HS-5 (cell line): ENCODE measurements at regions not wholly inside any gene's neighbourhood (a gene's known extent, or its start where the extent isn't known, plus 50 kb on each side); places are given as distances from the start of the nearest gene placed in this dataset.
"Not testable (repeated sequence)": the region's sequence is repeated elsewhere in the genome, so short reads cannot be mapped to it uniquely, and the experiment has no call there.

ENCODE experiments used
- DNase-seq: peaks from one replicate; pipeline ENCODE4 v3.0.0-alpha.2; 2012; ENCODE audit warnings: low read depth

DNA sequence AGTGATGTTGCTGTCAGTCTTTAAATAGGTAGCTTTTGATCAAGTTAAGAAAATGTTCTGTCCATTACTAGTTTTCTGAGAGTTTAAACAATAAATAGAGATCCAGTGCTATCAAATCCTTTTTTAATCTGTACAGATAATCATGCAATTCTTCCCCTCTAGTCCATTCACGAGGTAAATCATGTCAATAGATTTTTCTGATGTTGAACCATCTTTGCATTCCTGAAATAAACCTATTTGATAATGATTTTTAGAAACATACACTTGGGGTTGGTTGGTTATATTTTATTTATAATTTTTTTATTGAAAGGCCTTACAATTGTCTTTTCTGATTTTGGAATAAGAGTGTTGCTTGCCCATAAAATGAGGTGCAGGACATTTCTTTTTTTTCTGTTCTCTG lies 95.0 kb downstream of the FAM53A start:
- DNase-seq: no peak

GRCh38 chr4:1588306-1588705 lies 95.8 kb downstream of the FAM53A start:
- DNase-seq: no peak

GRCh38 chr4:1584498-1584897 lies 99.6 kb downstream of the FAM53A start:
- no peak for DNase-seq

DNA sequence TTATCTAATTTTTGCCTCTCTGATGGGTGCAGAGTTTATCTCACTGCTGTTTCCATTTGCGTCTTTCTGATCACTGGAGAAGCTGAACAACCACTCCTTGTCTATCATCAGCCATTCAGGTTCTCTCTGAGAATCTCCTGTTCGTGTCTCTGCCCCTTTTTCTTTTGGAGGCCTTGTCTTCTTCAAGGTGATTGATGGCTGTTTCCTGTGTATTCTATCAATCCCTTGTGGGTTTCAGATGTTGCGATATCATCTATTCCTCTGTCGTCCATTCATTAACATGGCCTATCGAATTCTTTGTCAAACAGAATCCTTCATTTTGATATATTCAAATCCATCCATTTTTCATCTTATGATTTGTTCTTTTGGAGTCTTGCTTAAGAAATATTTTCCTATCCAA lies 100.3 kb downstream of the FAM53A start:
- DNase-seq: no peak

DNA sequence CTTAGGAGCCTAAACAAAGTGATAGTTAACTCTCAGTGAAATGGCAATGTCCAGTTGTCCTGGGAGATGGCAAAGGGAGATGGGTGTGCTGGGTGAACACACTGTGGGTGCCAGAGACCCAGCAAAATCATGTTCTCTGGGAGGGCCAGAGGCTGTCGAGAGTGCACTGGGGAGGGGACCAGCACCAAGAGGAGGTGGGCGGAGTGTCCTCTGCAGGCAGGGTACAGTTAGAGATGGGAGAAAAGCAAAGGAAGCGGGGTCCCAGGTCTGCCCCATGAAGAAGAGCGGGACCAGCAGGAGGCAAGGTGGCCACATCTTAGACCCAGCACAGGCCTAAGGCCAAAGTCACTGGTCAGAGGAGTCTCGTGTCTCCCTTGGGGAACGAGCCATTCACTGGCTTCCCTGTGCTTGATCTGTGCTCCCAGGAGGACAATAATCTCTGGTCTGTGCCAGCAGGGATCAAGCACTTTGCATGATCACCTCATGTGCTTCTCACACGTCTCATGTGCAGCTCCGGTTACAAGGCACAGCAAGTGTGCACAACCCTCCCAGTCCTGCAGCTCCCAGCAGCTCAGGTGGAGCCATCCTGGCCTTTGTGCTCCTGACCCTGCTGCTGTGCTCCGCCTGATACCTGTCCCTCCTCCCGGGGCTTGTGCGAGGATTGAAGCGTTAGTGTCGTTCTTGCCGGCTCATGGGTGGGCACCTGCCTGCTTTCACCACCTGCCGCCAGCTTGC lies 100.9 kb downstream of the FAM53A start:
- DNase-seq: no peak

DNA sequence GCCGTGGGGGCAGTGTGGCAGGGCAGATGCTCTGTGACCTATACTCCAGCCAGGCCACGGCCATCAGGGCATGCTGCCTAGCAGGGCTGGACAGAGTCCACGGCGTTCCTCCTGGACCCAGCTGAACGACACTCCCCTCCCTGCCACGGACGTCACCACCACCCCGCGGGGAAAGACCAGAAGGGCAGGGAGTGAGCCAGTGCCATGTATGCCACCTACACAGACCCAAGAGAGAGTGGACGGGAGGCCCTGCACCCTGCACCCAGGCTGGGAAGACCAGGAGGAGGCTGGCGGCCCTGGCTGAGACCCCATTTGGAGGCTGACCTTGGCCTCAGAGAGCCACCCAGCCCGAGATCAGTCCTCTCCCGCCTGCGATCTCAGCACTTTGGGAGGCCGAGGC lies 101.9 kb downstream of the FAM53A start:
- no peak for DNase-seq

DNA sequence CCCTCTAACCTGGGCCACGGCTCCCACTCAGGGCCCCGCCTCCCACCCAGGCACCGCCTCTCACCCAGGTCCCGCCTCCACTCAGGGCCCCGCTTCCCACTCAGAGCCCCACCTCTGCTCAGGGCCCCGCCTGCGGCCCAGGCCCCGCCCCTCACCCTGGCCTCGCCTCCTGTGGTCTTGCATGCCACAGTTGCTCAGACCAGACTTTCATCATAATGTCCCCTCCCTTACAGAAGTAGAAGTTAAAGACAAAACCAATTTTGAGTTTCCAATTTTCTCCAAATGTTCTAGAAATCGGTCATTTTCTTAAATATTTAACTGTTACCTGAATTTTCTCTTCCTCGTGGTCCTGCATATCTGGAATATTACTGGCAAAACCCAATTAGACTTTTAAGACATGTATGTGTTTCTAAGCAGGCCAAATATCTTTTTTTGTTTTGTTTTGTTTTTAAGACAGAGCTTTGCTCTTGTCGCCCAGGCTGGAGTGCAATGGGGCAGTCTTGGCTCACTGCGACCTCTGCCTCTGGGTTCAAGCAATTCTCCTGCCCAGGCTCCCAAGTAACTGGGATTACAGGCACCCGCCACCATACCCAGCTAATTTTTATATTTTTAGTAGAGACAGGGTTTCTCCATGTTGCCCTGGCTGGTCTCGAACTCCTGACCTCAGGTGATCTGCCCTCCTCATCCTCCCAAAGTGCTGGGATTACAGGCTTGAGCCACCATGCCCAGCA lies 102.8 kb downstream of the FAM53A start:
- DNase-seq: peak; percentile 64

- DNase-seq: not testable (repeated sequence)
Measured at GRCh38 chr4:1580692-1581012, 103.5 kb downstream of the FAM53A start.

GRCh38 chr4:1579901-1580691 lies 104.0 kb downstream of the FAM53A start:
- DNase-seq: peak; percentile 51

DNA sequence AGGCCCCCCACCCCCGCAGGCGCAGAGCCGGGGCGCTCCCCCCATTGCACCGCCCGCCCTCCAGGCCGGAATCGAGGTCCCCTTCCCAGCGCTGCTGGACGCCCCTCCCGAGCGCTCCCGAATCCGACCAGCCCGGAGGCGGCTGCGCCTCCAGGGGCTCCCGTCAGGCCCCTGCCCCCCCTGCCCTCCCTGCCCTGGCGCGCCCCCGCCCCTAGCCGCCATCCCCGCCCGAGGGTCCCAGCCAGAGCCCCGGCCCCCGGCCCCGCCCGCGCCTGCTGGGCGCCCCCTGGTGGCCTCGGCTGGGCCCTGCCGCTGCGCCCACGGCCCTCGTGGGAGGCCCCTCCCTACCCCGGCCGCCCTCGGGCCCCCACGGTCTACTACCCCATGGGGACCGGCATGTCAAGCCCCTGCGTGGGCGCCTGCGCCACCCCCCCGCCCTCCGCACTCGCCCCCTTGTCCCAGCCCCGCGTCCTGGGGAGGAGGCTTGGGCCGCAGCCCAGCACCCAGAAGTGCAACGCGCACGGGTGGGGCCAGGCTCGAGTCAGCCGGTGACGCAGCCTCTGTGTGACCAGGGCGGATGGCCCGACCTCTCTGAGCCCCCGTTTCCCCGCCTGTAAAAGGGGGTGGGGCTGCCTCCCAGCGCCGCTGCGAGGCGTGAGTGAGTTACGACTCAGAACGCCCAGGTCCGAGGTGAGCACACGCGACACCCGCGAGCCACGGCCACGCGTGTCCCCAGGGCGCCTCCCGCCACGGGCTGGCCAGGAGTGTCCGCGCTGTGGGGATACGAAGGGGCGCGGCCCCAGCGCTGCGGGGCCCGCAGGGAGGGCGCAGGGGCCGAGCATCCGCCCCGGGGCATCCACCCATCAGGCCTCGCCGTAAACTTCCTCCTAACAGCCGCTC lies 104.9 kb downstream of the FAM53A start:
- DNase-seq: peak; percentile 56

- no peak for DNase-seq
Measured at GRCh38 chr4:1578251-1578773, 105.8 kb downstream of the FAM53A start.

DNA sequence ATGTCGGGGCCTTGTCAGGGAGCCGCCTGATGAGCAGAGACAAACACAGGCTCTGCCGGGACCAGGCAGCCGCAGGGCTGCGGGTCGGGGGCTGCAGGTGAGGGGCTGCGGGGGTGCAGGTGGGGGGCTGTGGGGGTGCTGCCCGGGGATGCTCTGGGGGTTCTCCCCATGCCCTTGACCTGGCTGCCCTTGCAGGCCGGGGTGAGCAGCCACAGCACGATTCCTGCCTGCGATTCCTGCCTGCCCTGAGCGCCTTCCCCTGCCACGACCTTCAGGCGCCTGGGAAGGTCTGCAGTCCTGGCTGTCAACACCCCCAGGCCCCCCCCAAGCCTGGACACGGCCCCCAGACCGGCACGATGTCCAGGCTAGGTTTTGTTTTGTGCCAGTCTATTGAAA lies 106.3 kb downstream of the FAM53A start:
- no peak for DNase-seq

DNA sequence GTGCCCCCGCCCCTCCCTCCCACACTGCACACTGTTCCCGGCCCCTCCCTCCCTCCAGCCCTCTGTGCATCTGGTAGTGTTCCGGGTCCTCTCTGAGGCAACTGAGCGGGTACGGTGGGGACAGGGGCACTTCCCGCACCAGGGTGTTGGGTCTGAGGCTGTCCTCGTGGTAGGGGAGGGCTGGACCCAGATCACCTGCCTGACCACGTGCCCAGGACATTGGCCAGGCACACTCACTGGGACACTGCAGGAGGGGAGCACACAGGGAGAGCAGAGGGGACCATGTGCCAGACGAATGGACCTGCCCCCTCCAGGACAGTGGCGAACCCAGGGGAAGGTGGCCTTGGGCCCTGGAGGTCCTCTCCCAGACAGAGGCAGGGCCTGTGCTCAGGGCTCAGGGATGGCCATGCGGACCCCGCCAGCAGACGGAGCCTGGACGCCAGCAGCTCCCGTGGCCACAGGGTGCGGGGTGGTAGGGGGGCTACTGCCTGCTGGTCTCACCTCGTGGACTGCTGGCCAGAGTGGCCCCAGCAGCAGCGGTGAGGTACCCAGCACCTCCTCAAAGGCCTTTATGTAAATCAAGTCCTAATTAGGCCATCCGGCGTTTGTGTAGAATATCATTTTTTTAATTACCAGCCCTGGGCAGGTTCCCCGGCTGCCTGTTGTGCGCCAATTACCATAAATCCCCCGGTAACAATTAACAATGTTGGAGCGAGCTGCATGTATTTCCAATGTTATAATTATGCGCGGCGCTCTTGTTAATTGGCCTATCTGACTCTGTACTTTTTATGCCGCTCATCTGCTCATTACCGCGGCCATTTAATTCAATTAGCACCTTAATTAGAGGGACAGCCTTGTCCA lies 106.9 kb downstream of the FAM53A start:
- DNase-seq: no peak

DNA sequence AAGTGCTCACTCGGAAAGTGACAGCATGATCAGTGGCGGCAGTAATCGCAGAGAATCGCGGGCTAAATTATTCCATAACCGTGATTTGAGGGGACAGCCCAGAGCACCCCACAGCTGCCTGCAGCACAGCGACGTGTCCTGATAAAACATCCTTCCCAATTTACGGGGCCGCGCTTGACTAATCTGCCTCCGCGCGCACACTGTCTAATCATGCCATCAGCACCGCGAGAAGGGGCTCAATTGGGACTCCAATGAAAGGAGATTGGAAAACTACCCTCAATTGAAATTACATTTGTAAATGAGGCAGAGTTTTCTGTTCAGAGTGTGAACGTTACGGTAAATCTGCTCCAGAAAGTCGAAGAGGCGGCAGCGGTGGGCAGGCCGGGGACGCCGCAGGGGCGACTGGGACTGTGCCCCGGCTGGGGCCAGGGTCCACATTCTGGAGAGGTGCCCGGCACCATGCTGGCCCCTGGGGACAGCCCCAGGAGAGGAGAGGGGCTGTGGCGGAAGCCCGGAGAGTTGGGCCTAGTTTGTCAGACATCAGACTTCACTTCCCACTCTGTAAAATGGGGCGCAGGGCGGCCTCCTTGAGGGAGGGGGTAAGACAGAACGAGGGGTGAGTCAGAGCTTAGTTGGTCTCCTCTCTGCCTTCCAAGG lies 107.7 kb downstream of the FAM53A start:
- DNase-seq: no peak

- DNase-seq: no peak
Measured at GRCh38 chr4:1575418-1576303, 108.5 kb downstream of the FAM53A start.

DNA sequence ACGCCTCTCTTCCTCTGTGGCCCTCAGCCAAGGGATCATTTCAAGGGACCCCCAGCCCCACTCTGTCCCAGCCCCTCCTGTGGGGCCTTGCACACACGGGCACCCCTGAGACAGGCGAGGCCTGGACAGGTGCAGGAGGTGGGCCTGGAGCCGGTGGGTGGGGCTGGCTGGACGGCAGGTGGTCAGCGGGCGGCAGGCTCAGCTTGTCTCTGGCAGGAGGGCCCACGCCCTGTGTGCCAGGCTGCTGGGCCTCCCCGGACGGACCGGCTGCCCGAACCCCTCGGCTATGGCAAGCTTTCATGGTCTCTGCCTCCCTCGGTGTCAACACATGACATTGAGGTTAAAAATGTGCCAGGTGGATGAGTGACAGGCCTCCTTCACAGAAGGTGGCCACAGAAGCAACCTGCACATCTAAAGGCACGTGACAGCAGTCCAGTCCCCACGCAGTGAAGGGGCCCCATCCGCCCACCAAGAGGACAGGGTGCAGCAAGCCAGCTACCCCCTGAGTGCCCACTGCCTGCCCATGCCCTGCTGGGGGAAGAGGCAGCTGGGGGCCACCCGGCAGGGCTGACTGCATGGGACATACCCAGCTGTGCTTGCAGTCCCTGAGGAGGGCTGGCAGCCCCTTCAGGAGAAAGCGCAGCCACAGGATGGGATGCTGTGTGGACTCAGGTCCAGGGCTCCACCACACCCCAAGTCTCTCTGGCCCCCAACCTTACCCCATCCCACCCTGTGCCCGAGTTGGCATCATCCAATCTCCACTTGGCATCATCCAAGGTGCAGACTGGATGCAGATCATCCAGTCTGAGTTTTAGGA lies 109.3 kb downstream of the FAM53A start:
- DNase-seq: no peak

- no peak for DNase-seq
Measured at GRCh38 chr4:1573830-1574459, 110.2 kb downstream of the FAM53A start.
